ENCODE measurements at regions not wholly inside any gene's neighbourhood (a gene's known extent, or its start where the extent isn't known, plus 50 kb on each side); places are given as distances from the start of the nearest gene placed in this dataset.
"Not testable (repeated sequence)": the region's sequence is repeated elsewhere in the genome, so short reads cannot be mapped to it uniquely, and the experiment has no call there.

DNA sequence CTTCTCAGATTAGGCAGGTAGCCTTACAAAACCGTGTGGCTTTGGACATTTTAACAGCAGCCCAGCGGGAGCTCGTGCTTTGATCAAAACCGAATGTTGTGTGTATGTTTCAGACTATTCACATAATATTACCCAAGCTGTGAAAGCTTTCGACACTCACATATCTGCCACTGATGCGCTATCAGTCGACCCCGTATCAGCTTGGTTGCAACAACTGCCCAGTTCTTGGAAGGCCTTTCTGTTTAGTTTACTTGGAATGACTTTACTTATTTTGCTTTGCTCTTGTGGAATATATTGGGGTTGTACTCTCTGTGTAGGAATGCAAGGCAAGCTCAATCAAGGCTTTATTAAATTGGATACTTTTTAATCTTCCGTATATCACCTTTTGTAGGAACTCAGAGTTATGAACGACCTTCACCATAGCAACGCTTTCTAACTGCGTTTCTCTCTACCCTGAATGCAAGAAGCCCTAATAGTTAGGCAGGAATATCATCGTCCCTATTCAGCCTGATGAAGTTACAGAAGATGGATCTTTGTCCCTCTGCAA is 107.5 kb downstream of the GLUD2 start:
- Mint-ChIP-seq H3K4me3 (no peak overlapping the region), H3K27ac (no peak overlapping the region), H3K36me3 (no peaks in the 10 kb centered on the region), H3K4me1 (peaks cover 8% of the 10 kb centered on the region), H3K27me3 (no peaks in the 10 kb centered on the region), H3K9me3 (no peaks in the 10 kb centered on the region)

DNA sequence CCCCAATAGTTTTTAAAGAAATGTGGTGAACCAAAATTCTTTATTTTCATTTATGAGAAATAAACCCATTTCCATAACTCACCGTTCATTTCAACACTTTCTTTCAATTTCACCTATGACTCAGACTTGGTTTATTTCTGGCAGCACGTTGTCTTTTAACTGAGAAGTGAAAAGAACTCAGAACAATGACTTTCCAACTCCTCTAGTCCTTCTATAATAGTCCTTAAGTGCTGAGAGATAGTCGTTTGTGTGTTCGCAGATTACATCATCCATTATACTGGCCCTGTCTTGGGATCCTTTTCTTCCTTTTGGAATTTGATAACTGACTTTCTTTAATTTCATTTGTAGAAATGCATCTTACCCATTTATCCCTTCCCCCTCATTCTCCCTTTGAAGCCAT is 113.6 kb downstream of the GLUD2 start:
- Mint-ChIP-seq H3K4me3 (peak overlapping the region; percentile 85), H3K27me3 (no peaks in the 10 kb centered on the region), H3K36me3 (no peaks in the 10 kb centered on the region), H3K9me3 (no peaks in the 10 kb centered on the region), H3K4me1 (peaks cover 33% of the 10 kb centered on the region), H3K27ac (peak overlapping the region; percentile 98)

GRCh38 chrX:121161501-121161933 is 114.1 kb downstream of the GLUD2 start:
- peaks cover 38% of the 10 kb centered on the region for H3K4me1 Mint-ChIP-seq
- no peaks in the 10 kb centered on the region for H3K36me3 Mint-ChIP-seq
- no peaks in the 10 kb centered on the region for H3K9me3 Mint-ChIP-seq
- H3K27ac Mint-ChIP-seq = peak overlapping the region; percentile 98
- peak overlapping the region; percentile 85 for H3K4me3 Mint-ChIP-seq
- H3K27me3 Mint-ChIP-seq = no peaks in the 10 kb centered on the region

DNA sequence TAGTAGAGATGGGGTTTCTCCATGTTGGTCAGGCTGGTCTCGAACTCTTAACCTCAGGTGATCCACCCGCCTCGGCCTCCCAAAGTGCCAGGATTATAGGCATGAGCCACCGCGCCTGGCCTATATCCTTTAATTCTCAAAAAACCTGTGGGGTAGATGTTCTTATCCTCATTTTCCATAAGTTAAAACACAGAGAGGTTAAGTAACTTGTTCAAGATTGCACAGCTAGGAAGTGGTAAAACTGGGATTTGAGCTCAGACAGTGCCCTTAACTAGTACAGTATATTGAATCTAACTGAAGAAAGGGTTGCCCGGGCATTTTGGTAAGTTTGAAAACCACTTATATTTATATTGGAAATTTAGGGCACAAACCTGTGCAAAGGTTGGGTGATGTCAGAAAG is 116.0 kb downstream of the GLUD2 start:
- Mint-ChIP-seq H3K36me3 (no peaks in the 10 kb centered on the region), H3K4me1 (peaks cover 34% of the 10 kb centered on the region), H3K27me3 (no peaks in the 10 kb centered on the region), H3K27ac (no peak overlapping the region), H3K4me3 (no peak overlapping the region), H3K9me3 (no peaks in the 10 kb centered on the region)

- Mint-ChIP-seq H3K4me3 (no peak overlapping the region), H3K27ac (no peak overlapping the region), H3K36me3 (no peaks in the 10 kb centered on the region)
Measured at GRCh38 chrX:121165930-121166359, 118.5 kb downstream of the GLUD2 start.

GRCh38 chrX:121169099-121170035 is 122.0 kb downstream of the GLUD2 start:
- Mint-ChIP-seq H3K27me3 (no peaks in the 10 kb centered on the region), H3K4me3 (no peak overlapping the region), H3K4me1 (peaks cover 15% of the 10 kb centered on the region), H3K27ac (no peak overlapping the region), H3K36me3 (no peaks in the 10 kb centered on the region), H3K9me3 (no peaks in the 10 kb centered on the region)

More at GRCh38 chrX:121165930-121166359, 118.5 kb downstream of the GLUD2 start:
- H3K4me1 Mint-ChIP-seq = peaks cover 30% of the 10 kb centered on the region
- H3K9me3 Mint-ChIP-seq = no peaks in the 10 kb centered on the region
- no peaks in the 10 kb centered on the region for H3K27me3 Mint-ChIP-seq

GRCh38 chrX:121172703-121173102 is 125.3 kb downstream of the GLUD2 start:
- no peak overlapping the region for H3K27ac Mint-ChIP-seq
- H3K9me3 Mint-ChIP-seq = no peaks in the 10 kb centered on the region
- H3K4me3 Mint-ChIP-seq = no peak overlapping the region
- no peaks in the 10 kb centered on the region for H3K36me3 Mint-ChIP-seq
- peaks cover 4% of the 10 kb centered on the region for H3K4me1 Mint-ChIP-seq
- H3K27me3 Mint-ChIP-seq = no peaks in the 10 kb centered on the region

DNA sequence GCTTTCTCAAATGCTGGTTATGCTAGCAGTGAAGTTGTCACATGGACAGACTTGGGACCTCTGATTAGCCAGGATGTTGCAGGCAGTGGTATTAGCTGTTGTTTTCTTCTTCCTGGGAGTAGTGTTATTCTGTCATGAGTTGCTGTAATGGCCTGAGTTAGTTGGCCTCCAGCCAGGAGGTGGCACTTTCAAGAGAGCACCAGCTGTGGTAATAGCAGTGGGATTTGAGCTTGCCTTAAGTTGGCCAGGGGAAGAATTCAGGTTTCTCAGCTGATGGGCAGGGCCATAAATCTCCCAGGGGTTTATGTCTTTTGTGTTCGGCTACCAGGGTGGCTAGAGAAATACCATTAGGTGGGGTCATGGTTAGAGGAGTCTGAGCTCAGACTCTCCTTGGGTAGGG is 132.6 kb downstream of the GLUD2 start:
- no peaks in the 10 kb centered on the region for H3K9me3 Mint-ChIP-seq
- no peak overlapping the region for H3K27ac Mint-ChIP-seq
- no peaks in the 10 kb centered on the region for H3K27me3 Mint-ChIP-seq
- no peaks in the 10 kb centered on the region for H3K36me3 Mint-ChIP-seq
- no peaks in the 10 kb centered on the region for H3K4me1 Mint-ChIP-seq
- no peak overlapping the region for H3K4me3 Mint-ChIP-seq

GRCh38 chrX:121191779-121192178 is 144.4 kb downstream of the GLUD2 start:
- Mint-ChIP-seq H3K36me3 (peaks cover 2% of the 10 kb centered on the region), H3K27ac (no peak overlapping the region)

DNA sequence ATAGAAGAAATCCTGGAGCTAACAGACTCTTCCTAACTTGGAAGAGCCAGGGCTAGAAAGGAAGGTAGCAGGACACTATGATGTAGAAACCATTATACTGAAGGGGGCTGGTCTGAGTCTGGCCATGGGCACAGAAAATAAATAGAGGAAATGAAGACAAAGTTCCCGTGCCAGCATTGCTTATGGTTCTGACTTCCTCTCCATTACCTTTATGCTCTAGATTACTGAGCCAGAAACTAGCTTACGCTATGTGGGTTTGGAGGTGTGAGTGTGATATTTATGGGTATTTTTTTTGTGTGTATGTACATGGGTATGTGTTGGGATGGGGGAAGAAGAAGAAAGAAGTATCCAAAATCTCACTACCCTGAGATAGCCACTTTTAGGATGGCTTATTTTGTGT is 148.3 kb downstream of the GLUD2 start:
- Mint-ChIP-seq H3K36me3 (no peaks in the 10 kb centered on the region), H3K9me3 (no peaks in the 10 kb centered on the region), H3K27ac (no peak overlapping the region), H3K4me1 (no peaks in the 10 kb centered on the region), H3K4me3 (no peak overlapping the region), H3K27me3 (no peaks in the 10 kb centered on the region)

More at GRCh38 chrX:121191779-121192178, 144.4 kb downstream of the GLUD2 start:
- Mint-ChIP-seq H3K4me3 (no peak overlapping the region), H3K9me3 (no peaks in the 10 kb centered on the region), H3K27me3 (no peaks in the 10 kb centered on the region), H3K4me1 (no peaks in the 10 kb centered on the region)

GRCh38 chrX:121196872-121197444 is 149.5 kb downstream of the GLUD2 start:
- H3K27me3 Mint-ChIP-seq, H3K36me3 Mint-ChIP-seq, H3K4me3 Mint-ChIP-seq, H3K4me1 Mint-ChIP-seq, H3K9me3 Mint-ChIP-seq, H3K27ac Mint-ChIP-seq: not testable (repeated sequence)

DNA sequence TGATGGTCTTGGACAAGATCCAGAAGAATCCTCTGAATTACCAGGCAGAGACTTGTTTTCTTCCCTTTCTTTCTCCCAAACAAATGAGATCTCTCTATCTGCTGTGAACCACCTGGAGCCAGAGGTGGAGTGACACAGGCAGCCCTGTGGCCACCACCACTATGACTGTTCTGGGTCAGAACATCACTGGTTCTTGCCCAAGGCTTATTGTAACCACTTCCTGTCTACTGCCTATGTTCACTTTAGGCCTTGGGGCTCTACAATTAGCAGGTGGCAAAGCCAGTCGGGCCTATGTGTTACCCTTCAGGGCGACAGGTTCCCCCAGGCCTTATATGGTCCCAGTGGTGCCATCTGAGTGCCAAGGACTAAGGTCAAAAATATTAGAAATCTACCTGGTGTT is 161.2 kb downstream of the GLUD2 start:
- Mint-ChIP-seq H3K27me3 (no peaks in the 10 kb centered on the region), H3K4me3 (no peak overlapping the region), H3K9me3 (no peaks in the 10 kb centered on the region), H3K36me3 (no peaks in the 10 kb centered on the region), H3K27ac (no peak overlapping the region), H3K4me1 (no peaks in the 10 kb centered on the region)

GRCh38 chrX:121216641-121217374 is 169.4 kb downstream of the GLUD2 start:
- H3K9me3 Mint-ChIP-seq = no peaks in the 10 kb centered on the region
- no peaks in the 10 kb centered on the region for H3K27me3 Mint-ChIP-seq
- no peaks in the 10 kb centered on the region for H3K4me1 Mint-ChIP-seq
- no peak overlapping the region for H3K27ac Mint-ChIP-seq
- no peak overlapping the region for H3K4me3 Mint-ChIP-seq
- no peaks in the 10 kb centered on the region for H3K36me3 Mint-ChIP-seq

DNA sequence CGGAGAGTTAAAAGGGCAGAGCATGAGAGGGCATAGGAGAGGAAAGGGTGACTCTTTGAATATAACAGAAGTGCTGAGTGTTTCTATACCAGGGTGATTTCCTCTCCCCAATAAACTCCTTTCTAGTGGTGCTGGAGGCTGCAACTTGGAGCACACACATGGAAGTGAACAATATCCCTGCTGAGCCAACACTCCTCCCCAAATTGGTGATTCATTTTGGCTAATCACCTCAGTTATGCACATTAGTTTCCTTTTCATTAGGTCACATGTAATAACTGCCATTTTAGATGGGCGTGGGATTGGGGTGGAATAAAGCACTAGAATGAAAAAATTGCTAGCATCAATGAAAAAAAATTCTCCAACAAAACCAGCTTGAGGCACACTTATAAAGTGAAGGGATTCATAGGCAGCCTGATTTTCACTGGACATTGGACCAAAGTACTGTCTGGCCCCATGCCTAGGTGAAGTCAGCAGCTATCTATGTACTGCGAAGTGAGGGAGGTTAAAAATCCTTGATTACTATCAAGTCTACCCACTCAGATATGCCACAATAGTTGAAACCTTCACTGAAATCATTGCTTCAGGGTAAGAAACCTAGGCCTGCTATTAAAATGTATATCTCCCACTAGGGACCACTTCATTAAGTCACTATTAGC is 174.0 kb downstream of the GLUD2 start:
- Mint-ChIP-seq H3K4me3 (no peak overlapping the region), H3K4me1 (no peaks in the 10 kb centered on the region), H3K27ac (no peak overlapping the region), H3K9me3 (no peaks in the 10 kb centered on the region), H3K36me3 (no peaks in the 10 kb centered on the region), H3K27me3 (no peaks in the 10 kb centered on the region)

DNA sequence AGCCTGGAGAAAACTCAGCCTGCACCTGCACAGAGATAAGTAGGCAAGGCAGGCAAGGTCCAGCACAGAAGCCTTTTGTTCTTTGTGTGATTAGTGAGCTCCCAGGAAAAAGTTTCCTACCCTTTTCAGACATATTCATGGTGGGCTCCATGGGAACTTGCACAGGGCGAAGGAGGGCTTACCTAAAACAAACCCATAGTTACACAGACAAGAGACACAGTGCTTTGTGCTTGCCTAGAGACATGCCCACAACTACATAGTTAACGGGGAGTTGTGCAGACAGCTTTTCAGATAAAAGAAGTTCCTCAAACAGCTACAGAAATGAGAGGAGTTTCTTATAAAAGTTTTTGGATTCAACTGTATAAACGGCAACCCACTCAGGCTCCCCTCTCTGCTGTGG is 180.5 kb downstream of the GLUD2 start:
- Mint-ChIP-seq H3K36me3 (no peaks in the 10 kb centered on the region), H3K27ac (no peak overlapping the region), H3K4me1 (no peaks in the 10 kb centered on the region), H3K9me3 (no peaks in the 10 kb centered on the region), H3K4me3 (no peak overlapping the region), H3K27me3 (no peaks in the 10 kb centered on the region)
